ENCODE measurements at regions not wholly inside any gene's neighbourhood (a gene's known extent, or its start where the extent isn't known, plus 50 kb on each side); places are given as distances from the start of the nearest gene placed in this dataset.
"Not testable (repeated sequence)": the region's sequence is repeated elsewhere in the genome, so short reads cannot be mapped to it uniquely, and the experiment has no call there.

DNA sequence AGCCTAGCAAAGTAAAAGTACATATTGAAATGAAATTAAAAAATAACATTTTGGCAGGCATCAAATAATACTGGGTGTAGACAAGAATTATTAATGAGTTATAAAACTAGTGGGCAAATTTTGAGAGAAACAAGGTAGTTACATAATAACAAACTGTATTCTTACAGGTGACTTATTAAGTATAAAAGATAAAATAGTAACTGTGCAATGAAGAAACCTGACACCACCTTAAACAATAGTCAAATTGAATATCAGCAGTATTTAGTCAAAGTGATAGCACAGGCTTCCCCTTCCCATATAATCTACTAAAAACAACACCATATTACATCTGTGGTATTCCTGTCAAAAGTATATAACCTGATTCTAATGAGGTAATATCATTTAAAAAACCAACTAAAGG is 1099.8 kb upstream of the CRIM1 start:
- no peak for DNase-seq

DNA sequence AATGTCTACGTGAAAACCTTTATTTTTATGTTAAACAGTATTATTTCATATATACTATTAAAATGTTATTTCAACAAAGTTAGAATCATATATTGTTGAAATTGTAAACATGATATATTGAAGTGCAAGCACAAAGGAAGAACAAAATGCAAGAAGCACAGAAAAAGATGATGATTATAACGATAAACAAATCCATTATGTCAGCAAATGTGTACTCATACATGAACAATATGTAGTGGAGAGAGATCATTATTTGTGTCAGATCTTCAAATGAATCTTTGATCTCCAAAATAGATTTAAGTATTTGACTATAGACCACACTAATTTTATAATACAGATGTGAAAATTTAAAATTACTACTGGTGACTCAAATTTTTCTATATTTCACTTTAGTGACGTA is 1104.4 kb upstream of the CRIM1 start:
- no peak for DNase-seq

GRCh38 chr2:35246702-35247101 is 1108.9 kb upstream of the CRIM1 start:
- DNase-seq: no peak

GRCh38 chr2:35228584-35228983 is 1127.0 kb upstream of the CRIM1 start:
- DNase-seq: no peak

GRCh38 chr2:35220461-35220860 is 1135.1 kb upstream of the CRIM1 start:
- no peak for DNase-seq

DNA sequence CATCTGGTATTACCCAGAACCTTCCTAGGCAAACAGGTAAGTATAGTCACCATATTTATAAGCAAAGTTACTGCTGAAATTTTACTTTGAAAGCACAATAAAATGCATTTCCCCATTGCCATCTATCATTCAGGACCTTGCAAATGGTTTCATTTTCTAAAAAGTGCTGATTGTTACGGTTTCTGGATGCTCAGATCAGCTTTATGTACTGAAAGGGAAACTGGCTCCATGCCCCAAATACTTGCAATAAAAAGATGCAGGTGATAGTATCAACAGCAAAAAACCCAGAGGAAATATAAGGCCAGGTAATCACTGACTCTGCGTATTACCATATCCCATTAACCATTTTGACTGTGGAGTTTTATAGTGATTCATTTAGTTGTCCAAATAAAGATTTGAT is 1150.7 kb upstream of the CRIM1 start:
- no peak for DNase-seq

- DNase-seq: no peak
These were observed 1151.3 kb upstream of the CRIM1 start for GRCh38 chr2:35204323-35204722.

GRCh38 chr2:35199298-35199697 is 1156.3 kb upstream of the CRIM1 start:
- peak in 1 of 3 experiments; percentile 19 for DNase-seq

DNA sequence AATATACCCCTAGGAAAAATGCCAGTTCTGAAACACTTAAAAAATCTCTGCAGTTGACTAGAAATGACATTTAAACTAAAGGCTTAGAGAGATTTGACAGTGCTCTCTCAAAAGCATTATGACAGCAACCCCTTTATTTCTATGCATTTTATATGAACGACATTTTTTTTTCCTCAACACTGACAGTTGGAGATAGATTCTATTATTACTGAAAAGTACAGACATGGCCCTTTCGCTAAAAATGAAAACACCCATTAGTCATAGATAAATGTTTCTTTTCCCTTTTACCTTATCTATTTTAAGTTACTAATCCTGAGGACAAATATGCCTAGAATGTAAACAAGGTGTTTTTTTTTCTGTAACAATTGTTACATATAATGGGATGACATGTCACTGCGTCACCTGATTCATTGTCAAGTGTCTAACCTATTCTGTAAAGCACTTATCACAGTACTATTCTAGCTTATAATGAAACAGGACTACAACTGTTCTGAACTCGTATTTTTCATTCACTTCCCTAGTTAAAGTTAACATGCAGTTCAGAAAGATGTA is 1169.6 kb upstream of the CRIM1 start:
- no peak for DNase-seq

DNA sequence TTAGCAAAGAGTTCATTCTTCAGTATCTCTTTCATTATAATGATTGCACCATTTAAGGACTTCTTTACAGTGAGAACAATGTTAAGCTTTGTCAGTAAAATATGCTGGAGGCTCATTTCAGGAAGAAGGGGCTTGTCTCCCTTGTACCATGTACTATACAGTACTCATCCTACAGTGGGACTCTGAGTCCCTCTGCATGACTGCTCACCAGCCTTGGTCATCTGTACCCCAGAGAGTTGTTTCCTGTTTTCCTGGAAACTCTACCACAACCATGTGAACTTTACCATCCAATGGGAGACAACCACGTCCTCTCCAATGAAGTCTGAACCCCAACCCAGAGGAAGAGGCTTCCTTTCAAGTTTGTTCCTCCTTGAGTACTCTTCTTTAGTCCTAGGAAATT is 1171.1 kb upstream of the CRIM1 start:
- DNase-seq: no peak

- not testable (repeated sequence) for DNase-seq
These were observed 1178.9 kb upstream of the CRIM1 start for GRCh38 chr2:35176726-35177125.

DNA sequence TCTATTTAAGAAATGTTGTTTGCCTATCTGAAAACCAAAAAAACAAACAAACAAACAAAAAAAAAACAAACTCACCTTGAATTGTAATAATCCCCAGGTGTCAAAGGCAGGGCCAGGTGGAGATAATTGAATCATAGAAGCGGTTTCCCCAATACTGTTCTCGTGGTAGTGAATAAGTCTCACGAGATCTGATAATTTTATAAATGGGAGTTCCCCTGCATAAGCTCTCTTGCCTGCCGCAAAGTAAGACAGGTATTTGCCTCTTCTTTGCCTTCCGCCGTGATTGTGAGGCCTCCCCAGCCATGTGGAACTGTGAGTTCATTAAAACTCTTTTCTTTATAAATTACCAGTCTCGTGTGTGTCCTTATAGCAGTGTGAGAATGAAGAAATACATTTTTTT is 1180.7 kb upstream of the CRIM1 start:
- DNase-seq: no peak

- DNase-seq: no peak
These were observed 1182.9 kb upstream of the CRIM1 start for GRCh38 chr2:35172687-35173086.

DNA sequence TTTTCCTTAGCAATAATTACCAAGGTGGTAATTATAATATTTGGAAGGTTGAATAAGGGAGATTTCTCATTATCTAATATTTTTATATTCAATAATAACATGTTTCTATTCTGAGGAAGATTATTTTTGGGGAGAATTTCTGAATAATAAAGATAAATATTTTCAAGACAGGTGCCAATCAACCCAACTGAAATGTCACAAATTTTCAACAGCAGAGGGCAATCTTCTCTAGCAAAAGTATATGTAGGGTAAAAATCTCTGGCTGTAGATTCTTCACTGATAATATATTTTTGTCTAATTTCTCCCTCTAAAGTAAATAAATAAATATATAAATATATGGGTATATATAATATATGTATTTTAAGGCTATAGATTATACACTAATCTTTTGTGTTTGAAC is 1187.2 kb upstream of the CRIM1 start:
- no peak for DNase-seq

DNA sequence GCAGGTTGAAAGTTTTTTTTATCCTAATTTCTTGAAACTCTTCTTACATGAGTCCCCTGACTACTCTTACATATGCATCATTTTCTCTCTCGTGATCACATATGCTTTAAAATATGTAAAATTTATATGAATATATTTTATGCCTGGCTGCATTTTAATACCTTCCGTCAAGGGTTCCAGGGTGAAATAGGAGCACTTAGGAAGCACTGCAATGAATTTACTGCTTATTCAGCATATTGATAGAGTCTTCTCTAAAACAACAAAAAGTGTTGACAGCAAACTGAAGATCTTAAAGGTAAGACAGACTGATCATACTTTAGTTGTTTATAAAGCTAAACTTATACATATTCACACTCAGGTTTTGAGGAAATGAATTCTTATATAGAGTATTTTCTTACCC is 1191.6 kb upstream of the CRIM1 start:
- DNase-seq: no peak

- DNase-seq: no peak
These were observed 1194.7 kb upstream of the CRIM1 start for GRCh38 chr2:35160871-35161270.

GRCh38 chr2:35125871-35126270 is 1229.7 kb upstream of the CRIM1 start:
- DNase-seq: no peak

DNA sequence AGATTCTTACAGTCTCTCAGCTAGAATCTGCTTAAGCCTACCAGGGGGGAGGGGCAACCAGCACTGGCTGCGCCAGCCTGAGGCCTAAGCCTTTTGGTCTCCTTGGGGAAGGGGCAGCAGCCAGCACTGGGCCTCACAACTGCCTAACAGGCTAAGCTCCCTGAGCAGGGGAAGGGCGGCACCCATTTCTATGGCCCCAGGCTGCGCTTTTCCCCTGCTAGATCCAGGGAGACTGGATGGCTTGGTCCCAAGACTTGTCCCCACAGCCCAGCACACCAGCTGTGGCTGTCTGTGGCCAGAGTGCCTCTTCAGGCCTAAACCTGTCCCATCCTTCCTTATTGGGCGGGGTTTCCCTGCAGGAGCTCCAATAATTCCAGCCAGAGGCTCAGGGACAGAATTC is 1230.3 kb upstream of the CRIM1 start:
- DNase-seq: no peak

DNA sequence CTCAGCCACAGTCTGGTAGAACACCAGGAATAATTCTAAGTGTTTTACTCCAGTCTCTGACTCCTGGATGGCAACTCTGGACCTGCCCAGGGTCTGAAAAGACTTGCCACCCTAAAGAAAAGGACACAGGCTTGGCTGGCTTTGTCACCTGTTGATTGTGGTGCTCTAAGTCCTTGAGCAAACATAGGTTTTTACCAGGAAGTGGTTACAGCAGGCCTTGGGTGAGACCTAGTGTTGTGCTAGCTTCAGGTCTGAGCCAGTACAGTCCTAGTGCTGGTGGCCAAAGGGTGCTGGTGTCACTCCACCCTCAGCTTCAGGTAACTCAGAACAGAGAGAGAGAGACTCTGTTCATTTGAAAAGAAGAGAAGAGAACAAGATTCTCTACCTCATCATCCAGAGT is 1239.4 kb upstream of the CRIM1 start:
- DNase-seq: no peak

GRCh38 chr2:35114765-35115164 is 1240.8 kb upstream of the CRIM1 start:
- no peak for DNase-seq

- DNase-seq: peak in 1 of 3 experiments; percentile 8
These were observed 1243.2 kb upstream of the CRIM1 start for GRCh38 chr2:35112367-35112766.

DNA sequence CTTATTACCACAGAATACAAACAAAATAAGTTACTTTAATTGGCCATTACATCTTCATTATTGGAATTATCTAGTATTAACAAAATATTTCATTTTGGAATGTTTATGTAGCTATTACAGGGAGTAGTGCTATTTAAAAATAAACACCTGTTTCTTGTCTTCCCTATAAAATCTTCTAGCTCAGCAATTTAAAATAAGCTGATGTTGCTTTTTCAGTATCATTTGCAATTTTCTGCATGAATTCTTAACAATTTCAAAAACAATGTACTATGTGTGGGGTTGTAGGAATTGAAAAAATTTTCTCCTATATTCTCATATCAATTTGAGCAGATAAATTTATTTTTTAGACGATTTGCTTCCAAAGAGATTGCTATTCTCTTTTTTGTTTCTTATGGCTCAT is 1251.3 kb upstream of the CRIM1 start:
- no peak for DNase-seq

- DNase-seq: peak in 1 of 3 experiments; percentile 22
These were observed 1256.2 kb upstream of the CRIM1 start for GRCh38 chr2:35099342-35099741.

DNA sequence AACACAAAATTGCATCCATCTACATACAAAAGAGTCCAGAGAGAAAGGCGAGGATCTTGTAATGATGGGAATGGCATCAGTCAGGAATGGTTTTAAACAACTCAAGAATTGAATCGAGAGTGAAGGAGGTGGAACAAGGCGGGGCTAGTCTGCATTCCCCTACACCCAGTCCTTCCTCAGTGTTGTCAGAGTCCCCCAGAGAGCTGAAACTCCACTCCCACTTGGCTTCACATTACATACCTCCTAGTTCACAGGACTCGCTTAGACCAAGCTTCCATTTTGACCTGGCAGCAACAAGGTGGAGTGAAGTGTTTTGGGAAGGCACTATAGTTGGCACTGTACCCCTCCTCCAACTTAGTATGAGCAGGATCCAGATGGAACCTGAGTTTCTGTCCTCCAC is 1273.5 kb upstream of the CRIM1 start:
- no peak for DNase-seq

DNA sequence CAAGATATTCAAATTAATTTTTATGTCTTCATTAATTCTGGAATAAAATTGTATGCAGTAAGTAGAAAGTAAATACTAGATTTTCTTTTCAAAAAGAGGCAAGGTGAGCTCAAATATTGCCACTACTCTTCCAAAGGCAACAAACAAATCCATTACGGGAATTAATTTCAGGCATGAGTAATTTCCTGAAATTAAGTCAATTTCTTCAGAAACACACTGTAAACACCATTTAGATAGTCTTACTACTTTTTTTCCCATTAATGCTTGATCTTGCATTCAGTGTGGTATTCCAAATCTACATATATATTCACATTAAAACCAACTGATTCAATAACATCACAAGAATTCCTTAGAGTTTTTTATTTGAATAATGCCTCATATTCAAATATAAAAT is 1274.0 kb upstream of the CRIM1 start:
- DNase-seq: no peak

Measured in NCI-H1417 (cell line).